Activated CD4-positive, alpha-beta T cell treated with anti-CD3 and anti-CD28 coated beads for 48 hours (primary cell): ENCODE measurements at regions not wholly inside any gene's neighbourhood (a gene's known extent, or its start where the extent isn't known, plus 50 kb on each side); places are given as distances from the start of the nearest gene placed in this dataset.

Experiments used
- DNase-seq: peaks from one replicate; pipeline ENCODE4 v3.0.0-alpha.2; 2020

DNA sequence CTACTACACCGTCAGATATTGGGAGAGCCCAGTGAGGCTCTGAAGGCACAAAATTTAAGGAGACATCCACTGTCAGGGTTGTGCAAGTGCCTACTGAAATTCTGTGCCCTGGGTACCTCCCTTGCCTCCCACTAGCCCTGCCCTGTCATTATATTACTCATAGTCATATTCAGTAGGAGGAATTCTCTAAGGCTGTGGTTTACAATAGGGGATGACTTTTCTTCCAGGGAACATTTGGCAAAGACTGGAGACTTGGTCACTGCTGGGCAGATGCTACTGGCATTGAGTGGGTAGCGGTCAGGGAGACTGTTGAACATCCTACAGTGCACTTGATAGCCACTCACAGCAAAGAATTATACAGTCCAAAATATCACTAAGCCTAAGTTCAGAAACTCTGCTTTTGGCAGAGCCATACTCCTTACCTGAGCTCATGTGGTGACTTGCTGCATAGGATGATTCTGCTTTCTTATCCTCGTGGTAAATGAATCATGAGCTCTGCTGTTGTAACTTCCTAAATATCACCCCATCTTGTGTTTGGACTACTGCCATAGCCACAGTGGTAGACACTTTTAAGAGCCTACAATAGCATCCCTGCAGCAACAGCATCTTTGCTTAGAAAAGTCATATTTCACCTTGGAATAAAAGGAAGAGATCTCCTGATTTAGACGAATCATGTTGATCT is 563.4 kb upstream of the PLXNA2 start:
- DNase-seq = no peak

DNA sequence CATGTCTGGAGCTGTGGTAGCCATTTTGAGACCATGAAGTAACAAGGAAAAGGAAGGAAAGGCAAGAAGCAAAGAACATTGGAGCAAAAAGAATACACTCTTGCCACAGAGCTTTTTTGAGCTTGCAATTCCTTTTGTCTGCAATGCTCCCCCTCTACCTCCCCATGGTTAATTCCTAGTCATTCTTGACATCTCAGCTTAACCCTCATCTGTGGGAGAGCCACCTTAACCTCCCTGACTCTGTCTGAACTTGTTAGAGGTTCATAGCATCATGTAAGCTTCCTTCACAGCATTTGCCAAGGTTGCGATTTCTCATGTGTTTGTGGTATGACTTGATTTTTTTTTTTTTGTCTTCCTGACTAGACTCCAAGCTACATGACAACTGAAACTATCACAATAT is 564.1 kb upstream of the PLXNA2 start:
- DNase-seq = no peak

GRCh38 chr1:208809876-208810275 is 565.7 kb upstream of the PLXNA2 start:
- DNase-seq = no peak

- DNase-seq = no peak
These were observed 574.7 kb upstream of the PLXNA2 start for GRCh38 chr1:208818770-208819445.

- DNase-seq = no peak
These were observed 576.5 kb upstream of the PLXNA2 start for GRCh38 chr1:208820580-208821212.

GRCh38 chr1:208821939-208822338 is 577.8 kb upstream of the PLXNA2 start:
- DNase-seq = no peak

DNA sequence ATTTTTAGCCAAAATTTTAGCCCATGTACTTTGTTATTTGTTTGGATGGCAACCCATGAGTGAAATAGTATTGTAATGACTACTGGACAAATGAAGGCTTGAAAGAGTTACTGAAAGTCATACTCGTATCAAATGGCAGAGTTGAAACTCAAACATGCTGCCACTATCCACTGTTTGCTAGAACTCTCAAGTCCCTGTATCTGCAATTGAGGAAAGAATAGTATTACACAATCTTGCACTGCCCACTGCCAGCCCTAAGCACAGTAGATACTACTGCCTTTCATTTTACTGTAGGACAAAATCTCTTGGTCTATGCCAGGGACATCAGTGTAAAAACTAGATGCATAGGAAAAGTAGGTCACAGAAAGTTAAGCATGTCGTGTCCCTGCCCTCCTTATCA is 581.1 kb upstream of the PLXNA2 start:
- no peak for DNase-seq

DNA sequence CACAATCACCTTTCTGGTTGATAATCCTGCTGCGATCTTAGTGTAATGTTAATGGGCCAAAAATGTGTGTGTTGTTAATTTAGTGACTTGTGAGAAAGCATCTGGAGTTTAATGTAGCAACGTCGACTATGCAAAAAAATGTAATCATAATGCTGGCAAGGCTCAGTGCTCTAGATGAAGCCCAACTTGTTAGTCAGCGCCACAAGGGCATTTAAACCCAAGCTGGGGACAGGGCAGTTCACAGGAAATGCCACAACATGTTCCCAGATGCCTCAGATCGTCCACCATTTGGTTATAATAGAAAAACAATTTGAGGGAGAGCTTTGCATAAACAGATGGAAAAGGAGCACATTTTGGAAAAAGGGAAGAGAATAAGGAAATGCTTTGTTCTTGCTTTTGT is 585.4 kb upstream of the PLXNA2 start:
- DNase-seq = no peak

- DNase-seq = no peak
These were observed 590.4 kb upstream of the PLXNA2 start for GRCh38 chr1:208834381-208835096.

- DNase-seq = no peak
These were observed 590.9 kb upstream of the PLXNA2 start for GRCh38 chr1:208835097-208835463.

DNA sequence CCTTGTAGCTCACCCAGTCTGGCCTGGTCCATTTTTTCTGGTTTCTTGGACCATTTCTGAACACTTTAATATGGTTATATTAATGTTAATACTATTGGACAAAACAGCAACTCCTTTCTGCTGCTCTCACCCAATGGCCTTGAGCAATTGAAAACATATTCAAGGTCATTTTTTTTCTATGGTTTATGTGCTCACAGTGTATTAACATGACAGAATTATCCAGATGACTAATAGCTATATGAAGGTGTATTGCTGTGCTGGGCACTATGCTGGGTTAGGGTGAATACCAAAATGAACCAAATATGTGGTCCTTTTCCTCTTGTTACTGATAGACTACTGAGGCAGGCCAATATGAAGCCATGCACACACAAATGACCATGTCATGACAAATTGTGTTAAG is 591.6 kb upstream of the PLXNA2 start:
- no peak for DNase-seq

DNA sequence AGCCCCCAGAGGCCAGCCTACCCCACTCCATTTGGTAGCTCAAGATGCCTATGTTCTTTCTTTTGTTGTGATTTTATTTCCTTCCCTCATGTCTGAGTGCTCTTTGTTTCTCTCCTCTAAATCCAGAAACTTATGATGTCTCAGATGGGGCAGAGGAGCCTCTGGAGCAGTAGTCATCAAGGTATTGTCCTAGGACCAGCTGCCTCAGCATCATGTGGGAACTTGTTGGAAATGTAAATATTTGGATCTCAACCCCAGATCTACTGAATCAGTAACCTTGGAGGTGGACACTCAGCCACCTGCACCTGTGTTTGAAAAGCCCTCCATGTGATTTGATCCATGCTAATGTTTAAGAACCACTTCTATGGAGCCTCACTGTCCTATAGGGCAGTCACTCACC is 593.1 kb upstream of the PLXNA2 start:
- DNase-seq = no peak

GRCh38 chr1:208841436-208841835 is 597.3 kb upstream of the PLXNA2 start:
- DNase-seq = no peak

GRCh38 chr1:208842451-208842850 is 598.3 kb upstream of the PLXNA2 start:
- DNase-seq = no peak

- no peak for DNase-seq
These were observed 600.0 kb upstream of the PLXNA2 start for GRCh38 chr1:208844158-208844557.

DNA sequence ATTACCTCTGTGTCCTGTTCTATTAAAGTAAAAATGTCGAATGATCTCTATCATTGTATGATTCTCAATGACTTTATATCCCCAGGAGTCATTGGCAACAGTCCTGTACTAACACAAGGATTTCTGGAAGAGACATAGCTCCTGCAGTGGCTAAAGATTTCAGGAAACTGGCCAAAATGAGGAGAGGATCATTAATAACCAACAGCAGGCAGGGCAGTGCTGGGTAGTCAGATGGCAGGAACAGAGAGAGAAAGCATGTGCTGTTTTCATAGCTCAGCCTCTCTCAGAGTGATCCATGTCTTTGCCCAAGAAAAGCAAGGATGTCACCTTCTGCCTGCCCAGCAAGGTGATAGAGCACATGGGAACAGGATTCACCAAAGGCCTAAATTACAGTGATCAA is 604.7 kb upstream of the PLXNA2 start:
- no peak for DNase-seq

DNA sequence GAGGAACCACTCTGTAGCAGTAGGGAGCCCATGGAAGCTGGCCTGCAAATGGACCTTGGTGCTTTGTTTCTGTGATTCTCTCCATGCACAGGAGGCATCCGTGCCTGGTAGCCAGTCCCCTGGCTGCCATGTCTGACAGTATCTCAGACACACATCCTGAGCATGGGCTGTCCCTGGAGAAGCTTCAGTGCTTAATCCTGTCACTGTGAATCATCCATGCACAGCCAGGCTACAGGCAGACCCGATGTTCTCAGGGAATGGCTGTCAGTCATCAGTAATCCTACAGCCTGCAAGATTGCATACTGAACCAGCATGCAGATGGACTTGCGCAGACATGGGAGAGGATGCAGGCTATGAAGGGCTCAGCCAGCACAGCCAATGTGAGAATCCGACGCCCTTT is 606.3 kb upstream of the PLXNA2 start:
- DNase-seq = no peak

DNA sequence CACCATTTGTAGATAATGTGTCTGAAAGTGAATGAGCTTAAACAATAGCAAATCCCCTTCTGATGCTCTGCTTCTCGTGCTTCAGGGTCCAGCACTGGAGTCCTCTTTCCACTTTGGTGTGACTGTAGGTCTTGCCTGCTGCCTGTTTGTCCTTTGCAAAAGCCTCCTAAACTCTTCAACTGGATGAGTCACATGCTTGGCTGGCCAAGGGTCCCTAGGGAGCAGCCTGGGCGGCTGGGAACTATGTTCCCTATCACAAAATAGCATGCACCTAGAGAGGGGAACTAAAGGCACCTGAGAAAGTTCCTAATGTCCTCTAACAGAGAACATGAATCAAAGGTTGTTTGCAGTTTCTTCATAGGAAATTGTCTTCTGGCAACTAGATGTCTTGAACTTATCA is 607.2 kb upstream of the PLXNA2 start:
- DNase-seq = no peak

- DNase-seq = no peak
These were observed 608.7 kb upstream of the PLXNA2 start for GRCh38 chr1:208852911-208853310.

- no peak for DNase-seq
These were observed 611.2 kb upstream of the PLXNA2 start for GRCh38 chr1:208855403-208855802.

- no peak for DNase-seq
These were observed 613.3 kb upstream of the PLXNA2 start for GRCh38 chr1:208857465-208857864.

DNA sequence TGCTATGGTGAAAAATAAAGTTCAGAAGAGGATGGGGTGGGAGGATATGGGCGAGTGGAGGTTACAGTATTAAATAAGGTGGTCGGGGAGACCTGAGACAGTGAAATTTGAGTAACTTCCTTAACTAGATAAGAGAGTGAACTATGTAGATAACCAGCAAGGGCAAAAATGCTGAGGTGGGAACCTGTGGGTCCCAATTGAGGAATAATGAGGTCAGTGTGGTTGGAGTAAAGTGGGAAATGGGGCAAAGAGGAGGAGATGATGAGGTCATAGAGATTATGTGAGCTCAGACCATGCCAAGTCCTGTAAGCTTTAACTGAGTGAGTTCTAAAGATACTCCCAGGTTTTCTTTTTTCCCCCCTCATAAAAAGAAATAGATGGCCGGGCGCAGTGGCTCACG is 614.6 kb upstream of the PLXNA2 start:
- no peak for DNase-seq

- no peak for DNase-seq
These were observed 620.3 kb upstream of the PLXNA2 start for GRCh38 chr1:208864366-208864965.
